GM12872 (cell line): ENCODE measurements at regions not wholly inside any gene's neighbourhood (a gene's known extent, or its start where the extent isn't known, plus 50 kb on each side); places are given as distances from the start of the nearest gene placed in this dataset.

ENCODE experiments used
- CTCF ChIP-seq: IDR thresholded peaks from 3 replicates; pipeline ENCODE4 v1.5.1; 2011; ENCODE audit warnings: low read depth, mild to moderate bottlenecking, low read length, moderate library complexity; ENCODE audit not compliant: insufficient read depth

- no peak for TF ChIP-seq CTCF
These were observed 313.8 kb downstream of the UACA start for GRCh38 chr15:70449311-70450141.

- TF ChIP-seq CTCF = no peak
These were observed 315.2 kb downstream of the UACA start for GRCh38 chr15:70447928-70448698.

GRCh38 chr15:70447521-70447920 lies 315.8 kb downstream of the UACA start:
- TF ChIP-seq CTCF = no peak

GRCh38 chr15:70447081-70447480 lies 316.3 kb downstream of the UACA start:
- TF ChIP-seq CTCF = no peak

GRCh38 chr15:70443486-70444273 lies 319.7 kb downstream of the UACA start:
- TF ChIP-seq CTCF = no peak

GRCh38 chr15:70442616-70443321 lies 320.6 kb downstream of the UACA start:
- no peak for TF ChIP-seq CTCF
